Activated CD4-positive, alpha-beta T cell treated with anti-CD3 and anti-CD28 coated beads, Interleukin-2, amount 50 U/mL, for 48 hours (primary cell): ENCODE measurements at regions not wholly inside any gene's neighbourhood (a gene's known extent, or its start where the extent isn't known, plus 50 kb on each side); places are given as distances from the start of the nearest gene placed in this dataset.

ENCODE experiments used
- DNase-seq, 2 experiments: peaks; one replicate each; pipeline ENCODE4 v3.0.0-alpha.2; 2020

- no peak for DNase-seq
These were observed 394.2 kb upstream of the ROBO2 start for GRCh38 chr3:76645724-76646123.

GRCh38 chr3:76646921-76647562 is 392.9 kb upstream of the ROBO2 start:
- DNase-seq: no peak

GRCh38 chr3:76651784-76652183 is 388.1 kb upstream of the ROBO2 start:
- no peak for DNase-seq

- DNase-seq: no peak
These were observed 387.4 kb upstream of the ROBO2 start for GRCh38 chr3:76652524-76652923.

- no peak for DNase-seq
These were observed 386.2 kb upstream of the ROBO2 start for GRCh38 chr3:76653640-76654251.

GRCh38 chr3:76656531-76657070 is 383.3 kb upstream of the ROBO2 start:
- no peak for DNase-seq

- no peak for DNase-seq
These were observed 382.0 kb upstream of the ROBO2 start for GRCh38 chr3:76657909-76658308.

- no peak for DNase-seq
These were observed 378.2 kb upstream of the ROBO2 start for GRCh38 chr3:76661527-76662250.

- DNase-seq: no peak
These were observed 375.1 kb upstream of the ROBO2 start for GRCh38 chr3:76664816-76665215.

GRCh38 chr3:76668653-76669052 is 371.2 kb upstream of the ROBO2 start:
- DNase-seq: no peak

- DNase-seq: no peak
These were observed 370.6 kb upstream of the ROBO2 start for GRCh38 chr3:76669322-76669721.

- no peak for DNase-seq
These were observed 366.7 kb upstream of the ROBO2 start for GRCh38 chr3:76673171-76673570.

GRCh38 chr3:76679541-76679940 is 360.4 kb upstream of the ROBO2 start:
- DNase-seq: no peak

GRCh38 chr3:76683256-76683655 is 356.6 kb upstream of the ROBO2 start:
- no peak for DNase-seq

GRCh38 chr3:76684946-76685345 is 355.0 kb upstream of the ROBO2 start:
- no peak for DNase-seq

GRCh38 chr3:76685858-76686257 is 354.0 kb upstream of the ROBO2 start:
- no peak for DNase-seq

GRCh38 chr3:76687019-76687418 is 352.9 kb upstream of the ROBO2 start:
- no peak for DNase-seq

GRCh38 chr3:76694063-76694462 is 345.8 kb upstream of the ROBO2 start:
- DNase-seq: no peak

GRCh38 chr3:76698136-76698706 is 341.7 kb upstream of the ROBO2 start:
- no peak for DNase-seq

- DNase-seq: no peak
These were observed 340.1 kb upstream of the ROBO2 start for GRCh38 chr3:76699846-76700245.

- DNase-seq: no peak
These were observed 339.6 kb upstream of the ROBO2 start for GRCh38 chr3:76700323-76700722.

- DNase-seq: no peak
These were observed 337.2 kb upstream of the ROBO2 start for GRCh38 chr3:76702676-76703075.

- DNase-seq: no peak
These were observed 324.5 kb upstream of the ROBO2 start for GRCh38 chr3:76715426-76715825.

- DNase-seq: no peak
These were observed 316.5 kb upstream of the ROBO2 start for GRCh38 chr3:76723366-76723765.
